Bronchial epithelial cell (primary cell): ENCODE measurements at regions not wholly inside any gene's neighbourhood (a gene's known extent, or its start where the extent isn't known, plus 50 kb on each side); places are given as distances from the start of the nearest gene placed in this dataset.

Source experiments
- DNase-seq: peaks from one replicate; pipeline ENCODE4 v3.0.0-alpha.2; 2010; ENCODE audit warnings: low read depth
- FAIRE-seq: peaks from 2 replicates; lab custom pipeline; 2011; peaks lifted over from hg19 to GRCh38; lab: Jason Lieb, UNC
- H3K27me3 ChIP-seq: 2 replicates; pipeline ENCODE4 v1.5.1; 2011; ENCODE audit warnings: low read length; ENCODE audit not compliant: control insufficient read depth, insufficient read depth
- H3K36me3 ChIP-seq: 2 replicates; pipeline ENCODE4 v1.5.1; 2011; ENCODE audit warnings: low read length; ENCODE audit not compliant: control insufficient read depth, insufficient read depth
- H3K4me3 ChIP-seq: 2 replicates; pipeline ENCODE4 v1.5.1; 2011; ENCODE audit warnings: mild to moderate bottlenecking, low read depth, low read length, control low read depth
- TF ChIP-seq, protein P1 (sequence below): IDR thresholded peaks from 2 replicates; pipeline ENCODE4 v1.5.1; 2011; ENCODE audit warnings: mild to moderate bottlenecking, moderate library complexity, low read length, control low read depth, inconsistent platforms; ENCODE audit not compliant: insufficient read depth, severe bottlenecking

- DNase-seq (peak; percentile 91), FAIRE-seq (no peak)
- TF ChIP-seq, protein P1, sequence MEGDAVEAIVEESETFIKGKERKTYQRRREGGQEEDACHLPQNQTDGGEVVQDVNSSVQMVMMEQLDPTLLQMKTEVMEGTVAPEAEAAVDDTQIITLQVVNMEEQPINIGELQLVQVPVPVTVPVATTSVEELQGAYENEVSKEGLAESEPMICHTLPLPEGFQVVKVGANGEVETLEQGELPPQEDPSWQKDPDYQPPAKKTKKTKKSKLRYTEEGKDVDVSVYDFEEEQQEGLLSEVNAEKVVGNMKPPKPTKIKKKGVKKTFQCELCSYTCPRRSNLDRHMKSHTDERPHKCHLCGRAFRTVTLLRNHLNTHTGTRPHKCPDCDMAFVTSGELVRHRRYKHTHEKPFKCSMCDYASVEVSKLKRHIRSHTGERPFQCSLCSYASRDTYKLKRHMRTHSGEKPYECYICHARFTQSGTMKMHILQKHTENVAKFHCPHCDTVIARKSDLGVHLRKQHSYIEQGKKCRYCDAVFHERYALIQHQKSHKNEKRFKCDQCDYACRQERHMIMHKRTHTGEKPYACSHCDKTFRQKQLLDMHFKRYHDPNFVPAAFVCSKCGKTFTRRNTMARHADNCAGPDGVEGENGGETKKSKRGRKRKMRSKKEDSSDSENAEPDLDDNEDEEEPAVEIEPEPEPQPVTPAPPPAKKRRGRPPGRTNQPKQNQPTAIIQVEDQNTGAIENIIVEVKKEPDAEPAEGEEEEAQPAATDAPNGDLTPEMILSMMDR: no peak
- H3K27me3 ChIP-seq: no peaks in the 10 kb centered on the region
- no peaks in the 10 kb centered on the region for H3K36me3 ChIP-seq
- no peak overlapping the region for H3K4me3 ChIP-seq
Observed at GRCh38 chrX:4710618-4711433, 997.4 kb upstream of the PRKX start.

- H3K27me3 ChIP-seq: no peaks in the 10 kb centered on the region
- FAIRE-seq (no peak), DNase-seq (peak; percentile 16)
- TF ChIP-seq, protein P1: no peak
- no peaks in the 10 kb centered on the region for H3K36me3 ChIP-seq
- no peak overlapping the region for H3K4me3 ChIP-seq
Observed at GRCh38 chrX:4708970-4709760, 995.7 kb upstream of the PRKX start.

DNA sequence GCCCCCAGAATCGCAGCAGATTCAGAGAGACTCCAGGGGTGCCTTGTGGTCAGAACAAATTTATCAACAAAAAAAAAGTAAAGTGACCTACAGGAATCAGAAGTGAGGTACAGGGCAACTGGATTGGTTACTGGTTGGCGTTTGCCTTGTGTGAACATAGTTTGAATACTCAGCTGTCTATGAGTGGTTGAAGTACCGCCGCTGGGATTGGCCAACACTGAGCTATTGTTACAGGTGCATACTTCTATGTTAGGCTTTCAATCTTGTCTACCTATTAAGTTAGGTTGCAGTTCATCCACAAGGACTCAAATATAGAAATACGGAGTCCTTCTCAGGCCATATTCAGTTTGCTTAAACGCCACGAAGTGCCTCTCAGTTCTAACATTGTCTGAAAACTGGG, 993.5 kb upstream of the PRKX start:
- FAIRE-seq (no peak), DNase-seq (no peak)
- Histone ChIP-seq H3K36me3 (no peaks in the 10 kb centered on the region), H3K27me3 (no peaks in the 10 kb centered on the region), H3K4me3 (no peak overlapping the region)
- TF ChIP-seq, protein P1: no peak

DNA sequence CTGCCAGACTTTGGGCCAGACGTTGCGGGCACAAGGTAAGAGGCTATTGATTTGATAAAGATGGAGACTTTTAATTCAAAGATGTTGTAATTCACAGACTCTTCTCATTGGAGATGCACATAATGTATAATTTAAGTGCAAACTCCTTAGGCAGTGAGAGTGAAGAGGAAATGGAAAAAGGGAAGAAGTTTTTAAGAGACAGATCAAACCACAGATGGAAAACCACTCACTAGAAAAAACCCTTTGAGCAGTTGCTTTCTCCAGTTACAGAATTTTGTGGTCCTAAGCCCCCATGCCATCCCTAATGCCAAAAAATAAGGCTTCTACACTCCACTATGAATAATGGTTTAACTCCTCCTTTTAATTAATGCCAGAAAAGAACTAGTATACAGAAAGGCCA, 977.1 kb upstream of the PRKX start:
- TF ChIP-seq, protein P1: no peak
- no peaks in the 10 kb centered on the region for H3K27me3 ChIP-seq
- no peaks in the 10 kb centered on the region for H3K36me3 ChIP-seq
- no peak overlapping the region for H3K4me3 ChIP-seq
- no peak for FAIRE-seq
- no peak for DNase-seq

DNA sequence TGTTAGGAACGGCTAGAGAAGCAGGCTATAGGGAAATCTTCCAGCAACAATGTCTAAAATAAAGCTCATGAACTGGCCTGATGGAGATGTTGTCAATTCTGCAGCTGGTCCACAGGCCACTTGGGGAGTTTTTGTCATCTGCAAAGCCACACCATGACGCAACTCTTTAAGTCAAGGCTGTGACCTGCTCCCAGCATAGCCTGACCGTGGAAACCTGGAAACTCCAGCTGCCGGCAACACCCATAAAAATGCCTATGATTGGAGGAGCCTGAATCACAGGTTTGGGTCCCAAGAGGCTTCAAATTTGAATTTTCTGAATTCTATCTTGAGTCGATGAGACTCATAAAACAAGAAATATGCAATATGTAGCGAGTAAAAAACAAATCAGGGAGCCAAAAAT, 969.2 kb upstream of the PRKX start:
- TF ChIP-seq, protein P1: no peak
- Histone ChIP-seq H3K36me3 (no peaks in the 10 kb centered on the region), H3K27me3 (no peaks in the 10 kb centered on the region), H3K4me3 (no peak overlapping the region)
- DNase-seq (no peak), FAIRE-seq (no peak)
